ENCODE measurements at regions not wholly inside any gene's neighbourhood (a gene's known extent, or its start where the extent isn't known, plus 50 kb on each side); places are given as distances from the start of the nearest gene placed in this dataset.

GRCh38 chr11:27875831-27876775 is 175.8 kb upstream of the BDNF start:
- Histone ChIP-seq H3K27me3 (replicated peaks; ENCODE audit: control insufficient read depth, insufficient read depth, low read length) (no peaks in the 10 kb centered on the region), H3K4me1 (peaks cover 19% of the 10 kb centered on the region), H3K9me3 (no peaks in the 10 kb centered on the region; the same call in 1 of the 2 replicates), H3K4me3 (ENCODE audit: low read depth, low read length) (no peak overlapping the region), H3K36me3 (ENCODE audit: control insufficient read depth, insufficient read depth, low read length) (no peaks in the 10 kb centered on the region)
- intact Hi-C loops (cut with micrococcal nuclease; ENCODE audit: unreplicated experiment): no loop called here
- TF ChIP-seq, protein P1, sequence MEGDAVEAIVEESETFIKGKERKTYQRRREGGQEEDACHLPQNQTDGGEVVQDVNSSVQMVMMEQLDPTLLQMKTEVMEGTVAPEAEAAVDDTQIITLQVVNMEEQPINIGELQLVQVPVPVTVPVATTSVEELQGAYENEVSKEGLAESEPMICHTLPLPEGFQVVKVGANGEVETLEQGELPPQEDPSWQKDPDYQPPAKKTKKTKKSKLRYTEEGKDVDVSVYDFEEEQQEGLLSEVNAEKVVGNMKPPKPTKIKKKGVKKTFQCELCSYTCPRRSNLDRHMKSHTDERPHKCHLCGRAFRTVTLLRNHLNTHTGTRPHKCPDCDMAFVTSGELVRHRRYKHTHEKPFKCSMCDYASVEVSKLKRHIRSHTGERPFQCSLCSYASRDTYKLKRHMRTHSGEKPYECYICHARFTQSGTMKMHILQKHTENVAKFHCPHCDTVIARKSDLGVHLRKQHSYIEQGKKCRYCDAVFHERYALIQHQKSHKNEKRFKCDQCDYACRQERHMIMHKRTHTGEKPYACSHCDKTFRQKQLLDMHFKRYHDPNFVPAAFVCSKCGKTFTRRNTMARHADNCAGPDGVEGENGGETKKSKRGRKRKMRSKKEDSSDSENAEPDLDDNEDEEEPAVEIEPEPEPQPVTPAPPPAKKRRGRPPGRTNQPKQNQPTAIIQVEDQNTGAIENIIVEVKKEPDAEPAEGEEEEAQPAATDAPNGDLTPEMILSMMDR (IDR thresholded peaks at IDR 0.05; ENCODE audit: insufficient read depth in 1 of 2, low read depth in 1 of 2, low read length in 1 of 2, severe bottlenecking in 1 of 2, unreplicated experiment in 1 of 2): no peak
- BruUV-seq (replicated peaks): no TSS peak
- ChIA-PET CTCF (no interaction called here), POLR2A (no interaction called here)
- no peak for DNase-seq
- H3K4me3 Mint-ChIP-seq (ENCODE audit: unreplicated experiment): no peak overlapping the region
- peaks cover 15% of the 10 kb centered on the region for H3K4me1 Mint-ChIP-seq (ENCODE audit: low read depth, unreplicated experiment)
- no peaks in the 10 kb centered on the region for H3K36me3 Mint-ChIP-seq (ENCODE audit: insufficient read depth, unreplicated experiment)
- peaks cover 10% of the 10 kb centered on the region for H3K9me3 Mint-ChIP-seq (ENCODE audit: unreplicated experiment)
- H3K27ac Mint-ChIP-seq (ENCODE audit: unreplicated experiment): no peak overlapping the region
- no peaks in the 10 kb centered on the region for H3K27me3 Mint-ChIP-seq (ENCODE audit: insufficient read depth, unreplicated experiment)

GRCh38 chr11:27874998-27875830 is 175.0 kb upstream of the BDNF start:
- Mint-ChIP-seq H3K9me3 (ENCODE audit: unreplicated experiment) (peaks cover 10% of the 10 kb centered on the region), H3K36me3 (ENCODE audit: insufficient read depth, unreplicated experiment) (no peaks in the 10 kb centered on the region), H3K27ac (ENCODE audit: unreplicated experiment) (no peak overlapping the region), H3K27me3 (ENCODE audit: insufficient read depth, unreplicated experiment) (no peaks in the 10 kb centered on the region), H3K4me3 (ENCODE audit: unreplicated experiment) (no peak overlapping the region), H3K4me1 (ENCODE audit: low read depth, unreplicated experiment) (peaks cover 20% of the 10 kb centered on the region)
- no peaks in the 10 kb centered on the region for H3K27me3 ChIP-seq (replicated peaks; ENCODE audit: control insufficient read depth, insufficient read depth, low read length)
- intact Hi-C loops (cut with micrococcal nuclease; ENCODE audit: unreplicated experiment): no loop called here
- no peaks in the 10 kb centered on the region; the same call in 1 of the 2 replicates for H3K9me3 ChIP-seq
- CTCF ChIA-PET: no interaction called here
- no peak overlapping the region for H3K4me3 ChIP-seq (ENCODE audit: low read depth, low read length)
- no peaks in the 10 kb centered on the region for H3K36me3 ChIP-seq (ENCODE audit: control insufficient read depth, insufficient read depth, low read length)
- TF ChIP-seq, protein P1 (IDR thresholded peaks at IDR 0.05; ENCODE audit: insufficient read depth in 1 of 2, low read depth in 1 of 2, low read length in 1 of 2, severe bottlenecking in 1 of 2, unreplicated experiment in 1 of 2): no peak
- DNase-seq: no peak
- BruUV-seq (replicated peaks): no TSS peak
- peaks cover 10% of the 10 kb centered on the region for H3K4me1 ChIP-seq
- POLR2A ChIA-PET: no interaction called here

DNA sequence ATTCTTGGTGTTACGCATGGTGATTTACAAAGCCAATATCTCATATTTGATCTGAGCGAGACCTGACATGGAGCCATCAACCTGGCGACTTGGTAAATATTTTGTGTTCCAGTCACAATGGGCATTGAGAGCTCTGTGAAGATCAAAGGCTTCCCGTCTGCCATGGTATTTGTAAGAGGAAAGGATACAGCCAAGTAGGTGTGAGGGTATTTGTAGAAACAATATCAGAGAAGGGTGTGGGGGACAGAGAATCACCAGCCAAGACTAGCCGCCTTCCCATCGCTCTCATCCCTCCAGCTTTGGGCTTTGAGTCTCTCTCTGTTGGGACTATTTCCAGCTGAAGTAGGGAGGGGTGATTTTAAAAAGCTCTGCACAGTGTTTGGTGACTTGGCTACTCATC is 173.4 kb upstream of the BDNF start:
- Mint-ChIP-seq H3K9me3 (ENCODE audit: unreplicated experiment) (peaks cover 8% of the 10 kb centered on the region), H3K36me3 (ENCODE audit: insufficient read depth, unreplicated experiment) (peaks cover 4% of the 10 kb centered on the region), H3K4me1 (ENCODE audit: low read depth, unreplicated experiment) (peaks cover 34% of the 10 kb centered on the region), H3K27ac (ENCODE audit: unreplicated experiment) (no peak overlapping the region), H3K27me3 (ENCODE audit: insufficient read depth, unreplicated experiment) (no peaks in the 10 kb centered on the region), H3K4me3 (ENCODE audit: unreplicated experiment) (no peak overlapping the region)
- no peak overlapping the region for H3K4me3 ChIP-seq (ENCODE audit: low read depth, low read length)
- BruUV-seq (replicated peaks): no TSS peak
- TF ChIP-seq, protein P1 (IDR thresholded peaks at IDR 0.05; ENCODE audit: insufficient read depth in 1 of 2, low read depth in 1 of 2, low read length in 1 of 2, severe bottlenecking in 1 of 2, unreplicated experiment in 1 of 2): no peak
- intact Hi-C loops (cut with micrococcal nuclease; ENCODE audit: unreplicated experiment): no loop called here
- CTCF ChIA-PET: no interaction called here
- peak in 1 of 2 experiments; percentile 47 for DNase-seq
- no peaks in the 10 kb centered on the region; the same call in 1 of the 2 replicates for H3K9me3 ChIP-seq
- H3K4me1 ChIP-seq: peaks cover 17% of the 10 kb centered on the region
- no peaks in the 10 kb centered on the region for H3K36me3 ChIP-seq (ENCODE audit: control insufficient read depth, insufficient read depth, low read length)
- H3K27me3 ChIP-seq (replicated peaks; ENCODE audit: control insufficient read depth, insufficient read depth, low read length): no peaks in the 10 kb centered on the region
- POLR2A ChIA-PET: no interaction called here
